ENCODE measurements at regions not wholly inside any gene's neighbourhood (a gene's known extent, or its start where the extent isn't known, plus 50 kb on each side); places are given as distances from the start of the nearest gene placed in this dataset.
A peak's percentile ranks its signal among the peaks of the same experiment; 100 is the strongest.

- no peaks in the 10 kb centered on the region for H3K9me3 Mint-ChIP-seq
- no peak overlapping the region for H3K4me3 Mint-ChIP-seq
- no peaks in the 10 kb centered on the region for H3K36me3 Mint-ChIP-seq (ENCODE audit: low read depth)
- DNase-seq (no peak), ATAC-seq (ENCODE audit: low read depth) (no peak)
- ChIA-PET CTCF (no interaction called here), POLR2A (no interaction called here)
- peaks cover 2% of the 10 kb centered on the region for H3K27me3 Mint-ChIP-seq
- intact Hi-C loops (cut with micrococcal nuclease), result no loop called here
- no peak overlapping the region for H3K27ac Mint-ChIP-seq
- TF ChIP-seq CTCF (IDR thresholded peaks at IDR 0.05), result no peak
- H3K4me1 Mint-ChIP-seq, result no peaks in the 10 kb centered on the region
These were observed 128.0 kb upstream of the GGTLC1 start for GRCh38 chr20:24116611-24117010.

- ChIA-PET CTCF (no interaction called here), POLR2A (no interaction called here)
- ATAC-seq (ENCODE audit: low read depth), result no peak
- TF ChIP-seq CTCF (IDR thresholded peaks at IDR 0.05), result no peak
- no peak for DNase-seq
- intact Hi-C loops (cut with micrococcal nuclease), result no loop called here
- H3K9me3 Mint-ChIP-seq, result no peaks in the 10 kb centered on the region
- no peak overlapping the region for H3K4me3 Mint-ChIP-seq
- no peaks in the 10 kb centered on the region for H3K36me3 Mint-ChIP-seq (ENCODE audit: low read depth)
- no peaks in the 10 kb centered on the region for H3K4me1 Mint-ChIP-seq
- peaks cover 4% of the 10 kb centered on the region for H3K27me3 Mint-ChIP-seq
- H3K27ac Mint-ChIP-seq, result no peak overlapping the region
These were observed 123.8 kb upstream of the GGTLC1 start for GRCh38 chr20:24112360-24112759.

DNA sequence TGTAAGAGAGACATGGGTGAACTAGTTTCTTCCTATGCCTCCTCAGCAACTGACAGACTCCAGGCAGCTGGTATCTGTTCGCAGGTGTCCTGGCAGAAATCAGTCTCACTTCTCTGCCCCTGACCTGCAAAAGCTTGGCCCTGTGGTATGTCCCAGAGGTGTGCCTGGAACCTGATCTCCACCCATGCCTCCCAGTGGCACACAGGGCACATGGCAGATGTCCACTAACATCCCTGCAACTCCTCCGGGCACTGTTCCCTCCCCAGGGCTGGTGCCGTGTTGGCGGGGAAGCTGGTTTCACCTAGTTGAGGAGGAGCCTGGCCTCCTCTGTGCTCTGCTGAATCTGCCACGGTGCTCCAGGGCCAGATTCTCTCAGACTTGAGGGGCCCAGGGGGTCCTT is 123.3 kb upstream of the GGTLC1 start:
- POLR2A ChIA-PET, result no interaction called here
- H3K9me3 Mint-ChIP-seq, result no peaks in the 10 kb centered on the region
- CTCF ChIA-PET, result no interaction called here
- H3K27ac Mint-ChIP-seq, result no peak overlapping the region
- no peak overlapping the region for H3K4me3 Mint-ChIP-seq
- peaks cover 4% of the 10 kb centered on the region for H3K27me3 Mint-ChIP-seq
- H3K4me1 Mint-ChIP-seq, result no peaks in the 10 kb centered on the region
- DNase-seq, result no peak
- no peak for ATAC-seq (ENCODE audit: low read depth)
- intact Hi-C loops (cut with micrococcal nuclease), result no loop called here
- TF ChIP-seq CTCF (IDR thresholded peaks at IDR 0.05), result no peak
- H3K36me3 Mint-ChIP-seq (ENCODE audit: low read depth), result no peaks in the 10 kb centered on the region

DNA sequence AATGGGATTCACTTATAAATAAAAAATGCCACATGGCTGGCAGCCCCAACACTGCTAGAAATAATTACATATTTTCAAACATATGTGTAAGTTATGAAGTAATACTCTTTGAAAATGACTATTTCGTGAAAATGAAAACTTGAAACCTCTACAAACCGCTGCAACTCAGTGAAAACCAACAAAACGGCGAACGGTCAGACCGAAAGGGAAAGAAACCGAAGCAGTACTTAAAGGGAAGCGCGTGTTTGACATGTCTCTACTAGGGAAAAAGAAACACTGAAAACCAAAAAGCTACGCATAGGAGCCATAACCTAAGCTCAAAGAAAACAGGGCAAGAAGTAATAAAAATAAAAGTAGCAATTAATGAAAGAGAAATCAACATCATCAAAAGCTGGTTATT is 121.0 kb upstream of the GGTLC1 start:
- intact Hi-C loops (cut with micrococcal nuclease), result loop anchor here (10.0 kb wide), 1 partner anchor 1065 kb away; no protein-coding TSS in a partner anchor

GRCh38 chr20:24109008-24109407 is 120.4 kb upstream of the GGTLC1 start:
- Mint-ChIP-seq H3K9me3 (no peaks in the 10 kb centered on the region), H3K4me3 (peak overlapping the region; percentile 52), H3K27ac (no peak overlapping the region), H3K4me1 (no peaks in the 10 kb centered on the region), H3K27me3 (peaks cover 4% of the 10 kb centered on the region), H3K36me3 (ENCODE audit: low read depth) (no peaks in the 10 kb centered on the region)
- POLR2A ChIA-PET, result interaction anchor here (0.7 kb wide), 1 partner anchor 949 kb away, joined by 3 read pairs; the partner anchor contains the start of gene ACSS1
- CTCF ChIA-PET, result no interaction called here
- no peak for TF ChIP-seq CTCF (IDR thresholded peaks at IDR 0.05)
- intact Hi-C loops (cut with micrococcal nuclease), result loop anchor here (10.0 kb wide), 1 partner anchor 1066 kb away; no protein-coding TSS in a partner anchor
- ATAC-seq (ENCODE audit: low read depth) (peak; percentile 31), DNase-seq (no peak)

More for the DNA sequence above, 121.0 kb upstream of the GGTLC1 start:
- ChIA-PET CTCF (interaction anchor here (1.1 to 1.4 kb wide), 2 partner anchors 8 to 11 kb away, joined by 3 read pairs; no protein-coding TSS in a partner anchor), POLR2A (no interaction called here)
- Mint-ChIP-seq H3K4me1 (no peaks in the 10 kb centered on the region), H3K27ac (no peak overlapping the region), H3K27me3 (peaks cover 4% of the 10 kb centered on the region), H3K9me3 (no peaks in the 10 kb centered on the region), H3K4me3 (peak overlapping the region; percentile 52), H3K36me3 (ENCODE audit: low read depth) (no peaks in the 10 kb centered on the region)
- ATAC-seq (ENCODE audit: low read depth), result no peak
- no peak for DNase-seq
- no peak for TF ChIP-seq CTCF (IDR thresholded peaks at IDR 0.05)
